GM06990 (cell line): ENCODE measurements at regions not wholly inside any gene's neighbourhood (a gene's known extent, or its start where the extent isn't known, plus 50 kb on each side); places are given as distances from the start of the nearest gene placed in this dataset.

Experiments
- DNase-seq: peaks from one replicate; pipeline ENCODE4 v3.0.0-alpha.2; 2011; ENCODE audit not compliant: insufficient read length; ENCODE audit errors: extremely low read depth
- H3K27me3 ChIP-seq: replicated peaks from 2 replicates; pipeline ENCODE4 v1.6.0; 2011; ENCODE audit warnings: low read length; ENCODE audit not compliant: control insufficient read depth, insufficient read depth
- H3K36me3 ChIP-seq: 2 replicates; pipeline ENCODE4 v1.5.1; 2011; ENCODE audit warnings: low read length; ENCODE audit not compliant: control insufficient read depth, insufficient read depth
- H3K4me3 ChIP-seq: replicated peaks from 2 replicates; pipeline ENCODE4 v1.5.1; 2011; ENCODE audit warnings: low read depth, mild to moderate bottlenecking, control low read depth, low read length
- CTCF ChIP-seq: IDR thresholded peaks from 2 replicates; pipeline ENCODE4 v1.5.1; 2011; ENCODE audit warnings: low read length, control low read depth, mild to moderate bottlenecking, inconsistent platforms; ENCODE audit not compliant: insufficient read depth, poor library complexity, severe bottlenecking

- no peak for TF ChIP-seq CTCF
- Histone ChIP-seq H3K4me3 (no peak overlapping the region), H3K27me3 (no peaks in the 10 kb centered on the region), H3K36me3 (no peaks in the 10 kb centered on the region)
- no peak for DNase-seq
These were observed 148.4 kb downstream of the C5orf15 start for GRCh38 chr5:133819977-133820471.

GRCh38 chr5:133818869-133819600 is 149.4 kb downstream of the C5orf15 start:
- DNase-seq: no peak
- Histone ChIP-seq H3K36me3 (no peaks in the 10 kb centered on the region), H3K4me3 (no peak overlapping the region), H3K27me3 (no peaks in the 10 kb centered on the region; the same call in 1 of the 2 replicates)
- TF ChIP-seq CTCF: no peak

GRCh38 chr5:133818031-133818431 is 150.4 kb downstream of the C5orf15 start:
- no peak for DNase-seq
- Histone ChIP-seq H3K27me3 (no peaks in the 10 kb centered on the region; the same call in 1 of the 2 replicates), H3K4me3 (no peak overlapping the region), H3K36me3 (no peaks in the 10 kb centered on the region)
- no peak for TF ChIP-seq CTCF

- Histone ChIP-seq H3K4me3 (no peak overlapping the region), H3K27me3 (no peaks in the 10 kb centered on the region; the same call in 1 of the 2 replicates), H3K36me3 (no peaks in the 10 kb centered on the region)
- no peak for TF ChIP-seq CTCF
- DNase-seq: no peak
These were observed 151.0 kb downstream of the C5orf15 start for GRCh38 chr5:133817456-133817855.

- TF ChIP-seq CTCF: no peak
- Histone ChIP-seq H3K36me3 (no peaks in the 10 kb centered on the region), H3K4me3 (no peak overlapping the region), H3K27me3 (no peaks in the 10 kb centered on the region; the same call in 1 of the 2 replicates)
- DNase-seq: no peak
These were observed 151.6 kb downstream of the C5orf15 start for GRCh38 chr5:133816791-133817190.

GRCh38 chr5:133814152-133814551 is 154.3 kb downstream of the C5orf15 start:
- H3K36me3 ChIP-seq: no peaks in the 10 kb centered on the region
- H3K4me3 ChIP-seq: no peak overlapping the region
- H3K27me3 ChIP-seq: no peaks in the 10 kb centered on the region; the same call in 1 of the 2 replicates
- TF ChIP-seq CTCF: no peak
- no peak for DNase-seq
